ENCODE measurements at regions not wholly inside any gene's neighbourhood (a gene's known extent, or its start where the extent isn't known, plus 50 kb on each side); places are given as distances from the start of the nearest gene placed in this dataset.

GRCh38 chr3:30349507-30349906 lies 256.9 kb upstream of the TGFBR2 start:
- WGBS (ENCODE audit: insufficient coverage, low coverage, low lambda C conversion rate, missing lambda C conversion rate): 53% methylated on average over 3 of the region's 3 CpGs
- Histone ChIP-seq H3K27ac (no peak overlapping the region), H3K4me1 (no peaks in the 10 kb centered on the region), H3K36me3 (no peaks in the 10 kb centered on the region), H3K27me3 (no peaks in the 10 kb centered on the region), H3K9me3 (no peaks in the 10 kb centered on the region), H3K4me3 (no peak overlapping the region)
- peak in 2 of 4 donors; percentile 29 to 54 for ATAC-seq
- DNase-seq: no peak
- intact Hi-C loops (cut with DNase I): no loop called here
- TF ChIP-seq POLR2A (IDR thresholded peaks at IDR 0.05) (no peak), CTCF (IDR thresholded peaks at IDR 0.05) (no peak)

- no peak for DNase-seq
- H3K4me1 ChIP-seq: no peaks in the 10 kb centered on the region
- WGBS (ENCODE audit: insufficient coverage, low coverage, low lambda C conversion rate, missing lambda C conversion rate): 65% methylated on average over 4 of the region's 4 CpGs
- no peaks in the 10 kb centered on the region for H3K9me3 ChIP-seq
- intact Hi-C loops (cut with DNase I): no loop called here
- H3K4me3 ChIP-seq: no peak overlapping the region
- H3K27ac ChIP-seq: no peak overlapping the region
- no peak for ATAC-seq
- H3K27me3 ChIP-seq: no peaks in the 10 kb centered on the region
- TF ChIP-seq CTCF (IDR thresholded peaks at IDR 0.05): no peak
- H3K36me3 ChIP-seq: no peaks in the 10 kb centered on the region
Measured at GRCh38 chr3:30350011-30350410, 256.4 kb upstream of the TGFBR2 start.

GRCh38 chr3:30350901-30351300 lies 255.5 kb upstream of the TGFBR2 start:
- no peak for TF ChIP-seq POLR2A (IDR thresholded peaks at IDR 0.05)
- TF ChIP-seq CTCF (IDR thresholded peaks at IDR 0.05): no peak
- WGBS (ENCODE audit: insufficient coverage, low coverage, low lambda C conversion rate, missing lambda C conversion rate): 95% methylated on average over 2 of the region's 2 CpGs
- H3K9me3 ChIP-seq: no peaks in the 10 kb centered on the region
- H3K27ac ChIP-seq: no peak overlapping the region
- ATAC-seq (no peak), DNase-seq (no peak)
- no peaks in the 10 kb centered on the region for H3K27me3 ChIP-seq
- intact Hi-C loops (cut with DNase I): no loop called here
- no peaks in the 10 kb centered on the region for H3K36me3 ChIP-seq
- no peak overlapping the region for H3K4me3 ChIP-seq
- no peaks in the 10 kb centered on the region for H3K4me1 ChIP-seq

GRCh38 chr3:30352410-30353318 lies 253.7 kb upstream of the TGFBR2 start:
- intact Hi-C loops (cut with DNase I): no loop called here
- no peaks in the 10 kb centered on the region for H3K9me3 ChIP-seq
- no peaks in the 10 kb centered on the region for H3K36me3 ChIP-seq
- no peaks in the 10 kb centered on the region for H3K27me3 ChIP-seq
- no peaks in the 10 kb centered on the region for H3K4me1 ChIP-seq
- 75% methylated on average over 1 of the region's 1 CpG for WGBS (ENCODE audit: insufficient coverage, low coverage, low lambda C conversion rate, missing lambda C conversion rate)
- no peak for ATAC-seq
- no peak overlapping the region for H3K27ac ChIP-seq
- H3K4me3 ChIP-seq: no peak overlapping the region
- no peak for TF ChIP-seq CTCF (IDR thresholded peaks at IDR 0.05)
- TF ChIP-seq POLR2A (IDR thresholded peaks at IDR 0.05): no peak
- no peak for DNase-seq
